NCI-H2196 (cell line): ENCODE measurements at regions not wholly inside any gene's neighbourhood (a gene's known extent, or its start where the extent isn't known, plus 50 kb on each side); places are given as distances from the start of the nearest gene placed in this dataset.
"Not testable (repeated sequence)": the region's sequence is repeated elsewhere in the genome, so short reads cannot be mapped to it uniquely, and the experiment has no call there.

Experiments used
- DNase-seq: peaks from one replicate; lab custom pipeline; 2025; ENCODE audit not compliant: unreplicated experiment; lab: John Stamatoyannopoulos, UW

- DNase-seq, result no peak
Measured at GRCh38 chr17:27200476-27200875, 93.4 kb upstream of the WSB1 start.

GRCh38 chr17:27203241-27203640, 90.7 kb upstream of the WSB1 start:
- no peak for DNase-seq

- no peak for DNase-seq
Measured at GRCh38 chr17:27206447-27206846, 87.5 kb upstream of the WSB1 start.

GRCh38 chr17:27207073-27207513, 86.8 kb upstream of the WSB1 start:
- DNase-seq, result no peak

- not testable (repeated sequence) for DNase-seq
Measured at GRCh38 chr17:27208370-27208769, 85.5 kb upstream of the WSB1 start.

GRCh38 chr17:27209316-27209715, 84.6 kb upstream of the WSB1 start:
- no peak for DNase-seq

GRCh38 chr17:27210809-27211208, 83.1 kb upstream of the WSB1 start:
- DNase-seq, result not testable (repeated sequence)

GRCh38 chr17:27216836-27217235, 77.1 kb upstream of the WSB1 start:
- no peak for DNase-seq

GRCh38 chr17:27217631-27218030, 76.3 kb upstream of the WSB1 start:
- no peak for DNase-seq

GRCh38 chr17:27218041-27218440, 75.9 kb upstream of the WSB1 start:
- no peak for DNase-seq

GRCh38 chr17:27218719-27219488, 75.0 kb upstream of the WSB1 start:
- DNase-seq, result no peak

- no peak for DNase-seq
Measured at GRCh38 chr17:27222515-27222914, 71.4 kb upstream of the WSB1 start.

GRCh38 chr17:27224526-27225315, 69.2 kb upstream of the WSB1 start:
- no peak for DNase-seq

- no peak for DNase-seq
Measured at GRCh38 chr17:27226611-27227230, 67.2 kb upstream of the WSB1 start.

GRCh38 chr17:27230996-27231395, 62.9 kb upstream of the WSB1 start:
- DNase-seq, result no peak

GRCh38 chr17:27232328-27232727, 61.6 kb upstream of the WSB1 start:
- no peak for DNase-seq

- no peak for DNase-seq
Measured at GRCh38 chr17:27233059-27233458, 60.9 kb upstream of the WSB1 start.

- no peak for DNase-seq
Measured at GRCh38 chr17:27233776-27234175, 60.1 kb upstream of the WSB1 start.

- DNase-seq, result peak; percentile 77
Measured at GRCh38 chr17:27236717-27237315, 57.1 kb upstream of the WSB1 start.

GRCh38 chr17:27237890-27238289, 56.0 kb upstream of the WSB1 start:
- DNase-seq, result no peak

- no peak for DNase-seq
Measured at GRCh38 chr17:27239046-27239445, 54.9 kb upstream of the WSB1 start.
